WTC11 (cell line): ENCODE measurements at regions not wholly inside any gene's neighbourhood (a gene's known extent, or its start where the extent isn't known, plus 50 kb on each side); places are given as distances from the start of the nearest gene placed in this dataset.

Experiments used
- JAZF1 ChIP-seq: fragments of 250-450 bp; sonication (Bioruptor Pico); IDR thresholded peaks from 2 replicates; pipeline ENCODE4 v1.9.0; 2021; ENCODE audit warnings: moderate library complexity, mild to moderate bottlenecking, inconsistent platforms
- JUN ChIP-seq: sonication (generic); formaldehyde crosslinking; IDR thresholded peaks from 2 replicates; pipeline ENCODE4 v1.8.0; 2023; ENCODE audit warnings: mild to moderate bottlenecking, missing genetic modification reagents
- MXD4 ChIP-seq: fragments of 250-450 bp; sonication (Bioruptor Pico); IDR thresholded peaks from 2 replicates; pipeline ENCODE4 v1.8.0; 2021; ENCODE audit warnings: mild to moderate bottlenecking, moderate library complexity, borderline replicate concordance
- ZBTB21 ChIP-seq: sonication (generic); formaldehyde crosslinking; IDR thresholded peaks from 2 replicates; pipeline ENCODE4 v1.8.1; 2023; ENCODE audit warnings: mild to moderate bottlenecking, missing genetic modification reagents, borderline replicate concordance
- TF ChIP-seq, protein P1 (sequence below): fragments of 200-600 bp; IDR thresholded peaks from 2 replicates; pipeline ENCODE4 v1.8.0; 2022; ENCODE audit warnings: antibody characterized with exemption
- TF ChIP-seq, protein P2 (sequence below): sonication (generic); formaldehyde crosslinking; IDR thresholded peaks from 2 replicates; pipeline ENCODE4 v1.8.1; 2023; ENCODE audit warnings: mild to moderate bottlenecking, missing genetic modification reagents, borderline replicate concordance
- TF ChIP-seq, protein P3 (sequence below): sonication (generic); formaldehyde crosslinking; conservative IDR thresholded peaks from 2 replicates; pipeline ENCODE4 v1.8.1; 2022; ENCODE audit warnings: mild to moderate bottlenecking, missing genetic modification reagents

DNA sequence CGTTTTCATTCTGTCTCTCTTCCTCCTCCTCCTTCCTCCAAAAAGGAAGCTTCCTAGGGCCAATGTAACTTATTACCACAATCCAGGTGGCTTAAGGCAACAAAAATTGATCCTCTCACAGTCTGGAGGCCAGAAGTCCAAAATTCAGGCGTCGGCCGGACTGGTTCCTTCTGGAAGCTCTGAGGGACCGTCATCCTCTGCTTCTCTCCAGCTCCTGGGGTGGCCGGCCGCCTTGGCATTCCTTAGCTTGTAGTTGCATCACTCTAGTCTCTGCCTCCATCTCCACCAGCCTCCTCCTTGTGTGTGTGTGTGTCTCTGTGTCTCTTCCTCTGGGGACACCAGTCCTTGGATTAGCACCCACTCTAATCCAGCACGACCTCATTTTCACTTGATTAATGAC is 89.0 kb upstream of the NPTX2 start:
- TF ChIP-seq, protein P1, sequence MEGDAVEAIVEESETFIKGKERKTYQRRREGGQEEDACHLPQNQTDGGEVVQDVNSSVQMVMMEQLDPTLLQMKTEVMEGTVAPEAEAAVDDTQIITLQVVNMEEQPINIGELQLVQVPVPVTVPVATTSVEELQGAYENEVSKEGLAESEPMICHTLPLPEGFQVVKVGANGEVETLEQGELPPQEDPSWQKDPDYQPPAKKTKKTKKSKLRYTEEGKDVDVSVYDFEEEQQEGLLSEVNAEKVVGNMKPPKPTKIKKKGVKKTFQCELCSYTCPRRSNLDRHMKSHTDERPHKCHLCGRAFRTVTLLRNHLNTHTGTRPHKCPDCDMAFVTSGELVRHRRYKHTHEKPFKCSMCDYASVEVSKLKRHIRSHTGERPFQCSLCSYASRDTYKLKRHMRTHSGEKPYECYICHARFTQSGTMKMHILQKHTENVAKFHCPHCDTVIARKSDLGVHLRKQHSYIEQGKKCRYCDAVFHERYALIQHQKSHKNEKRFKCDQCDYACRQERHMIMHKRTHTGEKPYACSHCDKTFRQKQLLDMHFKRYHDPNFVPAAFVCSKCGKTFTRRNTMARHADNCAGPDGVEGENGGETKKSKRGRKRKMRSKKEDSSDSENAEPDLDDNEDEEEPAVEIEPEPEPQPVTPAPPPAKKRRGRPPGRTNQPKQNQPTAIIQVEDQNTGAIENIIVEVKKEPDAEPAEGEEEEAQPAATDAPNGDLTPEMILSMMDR: no peak
- TF ChIP-seq MXD4: no peak
- no peak for TF ChIP-seq JUN
- TF ChIP-seq, protein P2, sequence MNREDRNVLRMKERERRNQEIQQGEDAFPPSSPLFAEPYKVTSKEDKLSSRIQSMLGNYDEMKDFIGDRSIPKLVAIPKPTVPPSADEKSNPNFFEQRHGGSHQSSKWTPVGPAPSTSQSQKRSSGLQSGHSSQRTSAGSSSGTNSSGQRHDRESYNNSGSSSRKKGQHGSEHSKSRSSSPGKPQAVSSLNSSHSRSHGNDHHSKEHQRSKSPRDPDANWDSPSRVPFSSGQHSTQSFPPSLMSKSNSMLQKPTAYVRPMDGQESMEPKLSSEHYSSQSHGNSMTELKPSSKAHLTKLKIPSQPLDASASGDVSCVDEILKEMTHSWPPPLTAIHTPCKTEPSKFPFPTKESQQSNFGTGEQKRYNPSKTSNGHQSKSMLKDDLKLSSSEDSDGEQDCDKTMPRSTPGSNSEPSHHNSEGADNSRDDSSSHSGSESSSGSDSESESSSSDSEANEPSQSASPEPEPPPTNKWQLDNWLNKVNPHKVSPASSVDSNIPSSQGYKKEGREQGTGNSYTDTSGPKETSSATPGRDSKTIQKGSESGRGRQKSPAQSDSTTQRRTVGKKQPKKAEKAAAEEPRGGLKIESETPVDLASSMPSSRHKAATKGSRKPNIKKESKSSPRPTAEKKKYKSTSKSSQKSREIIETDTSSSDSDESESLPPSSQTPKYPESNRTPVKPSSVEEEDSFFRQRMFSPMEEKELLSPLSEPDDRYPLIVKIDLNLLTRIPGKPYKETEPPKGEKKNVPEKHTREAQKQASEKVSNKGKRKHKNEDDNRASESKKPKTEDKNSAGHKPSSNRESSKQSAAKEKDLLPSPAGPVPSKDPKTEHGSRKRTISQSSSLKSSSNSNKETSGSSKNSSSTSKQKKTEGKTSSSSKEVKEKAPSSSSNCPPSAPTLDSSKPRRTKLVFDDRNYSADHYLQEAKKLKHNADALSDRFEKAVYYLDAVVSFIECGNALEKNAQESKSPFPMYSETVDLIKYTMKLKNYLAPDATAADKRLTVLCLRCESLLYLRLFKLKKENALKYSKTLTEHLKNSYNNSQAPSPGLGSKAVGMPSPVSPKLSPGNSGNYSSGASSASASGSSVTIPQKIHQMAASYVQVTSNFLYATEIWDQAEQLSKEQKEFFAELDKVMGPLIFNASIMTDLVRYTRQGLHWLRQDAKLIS: no peak
- TF ChIP-seq ZBTB21 (CRISPR knock-in tag): no peak
- TF ChIP-seq JAZF1: no peak
- TF ChIP-seq, protein P3, sequence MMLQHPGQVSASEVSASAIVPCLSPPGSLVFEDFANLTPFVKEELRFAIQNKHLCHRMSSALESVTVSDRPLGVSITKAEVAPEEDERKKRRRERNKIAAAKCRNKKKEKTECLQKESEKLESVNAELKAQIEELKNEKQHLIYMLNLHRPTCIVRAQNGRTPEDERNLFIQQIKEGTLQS (CRISPR knock-in tag): no peak
